WTC11 (cell line): ENCODE measurements at regions not wholly inside any gene's neighbourhood (a gene's known extent, or its start where the extent isn't known, plus 50 kb on each side); places are given as distances from the start of the nearest gene placed in this dataset.

Experiments
- ATAC-seq: fragments of 200-7000 bp; cut with Tn5 transposase; 2 replicates; pipeline ENCODE4 v1.10.0; 2021; ENCODE audit warnings: mild to moderate bottlenecking, moderate library complexity
- CTCF ChIA-PET: fragments of 300-600 bp; sonication (Branson Sonifier 250); formaldehyde crosslinking; loops from one replicate; lab custom pipeline; 2021; ENCODE audit warnings: antibody characterized with exemption; lab: Charles Lee
- POLR2A ChIA-PET: fragments of 350-600 bp; sonication (Branson Sonifier 250); formaldehyde crosslinking; loops from one replicate; lab custom pipeline; 2021; ENCODE audit warnings: antibody characterized with exemption; lab: Charles Lee
- DNase-seq: peaks from one replicate; pipeline ENCODE4 v3.0.0; 2021; ENCODE audit warnings: low spot score
- H3K27ac Mint-ChIP-seq: 2 replicates; pipeline ENCODE4 v1.8.0; 2021; ENCODE audit warnings: mixed read lengths
- H3K27me3 Mint-ChIP-seq: 2 replicates; pipeline ENCODE4 v1.8.0; 2021; ENCODE audit warnings: low read depth, mild to moderate bottlenecking, moderate library complexity, mixed read lengths
- H3K36me3 Mint-ChIP-seq: 2 replicates; pipeline ENCODE4 v1.8.0; 2021; ENCODE audit warnings: mixed read lengths
- H3K4me1 Mint-ChIP-seq: 2 replicates; pipeline ENCODE4 v1.8.0; 2022; ENCODE audit warnings: mixed read lengths
- H3K4me3 Mint-ChIP-seq: 2 replicates; pipeline ENCODE4 v1.8.0; 2021; ENCODE audit warnings: mild to moderate bottlenecking, moderate library complexity, mixed read lengths
- H3K9me3 Mint-ChIP-seq: 2 replicates; pipeline ENCODE4 v1.8.0; 2021; ENCODE audit warnings: mixed read lengths
- ARID4B ChIP-seq: sonication (generic); formaldehyde crosslinking; IDR thresholded peaks from 2 replicates; pipeline ENCODE4 v1.8.0; 2023; ENCODE audit warnings: missing genetic modification reagents, mild to moderate bottlenecking, borderline replicate concordance
- CDX4 ChIP-seq: fragments of 250-450 bp; sonication (Bioruptor Pico); IDR thresholded peaks from 2 replicates; pipeline ENCODE4 v1.9.0; 2021; ENCODE audit warnings: moderate library complexity, mild to moderate bottlenecking, inconsistent platforms, borderline replicate concordance
- E2F1 ChIP-seq: sonication (generic); formaldehyde crosslinking; IDR thresholded peaks from 2 replicates; pipeline ENCODE4 v1.8.0; 2022; ENCODE audit warnings: mild to moderate bottlenecking, missing genetic modification reagents
- EMX1 ChIP-seq: fragments of 250-450 bp; sonication (Bioruptor Pico); IDR thresholded peaks from 2 replicates; pipeline ENCODE4 v1.8.0; 2021; ENCODE audit warnings: mild to moderate bottlenecking
- HMGA2 ChIP-seq: fragments of 250-450 bp; sonication (Bioruptor Pico); IDR thresholded peaks from 2 replicates; pipeline ENCODE4 v1.4.0; 2021; ENCODE audit warnings: mild to moderate bottlenecking, moderate library complexity
- JUN ChIP-seq: sonication (generic); formaldehyde crosslinking; IDR thresholded peaks from 2 replicates; pipeline ENCODE4 v1.8.0; 2023; ENCODE audit warnings: mild to moderate bottlenecking, missing genetic modification reagents
- STAT6 ChIP-seq: sonication (generic); formaldehyde crosslinking; conservative IDR thresholded peaks from 2 replicates; pipeline ENCODE4 v1.8.1; 2023; ENCODE audit warnings: mild to moderate bottlenecking, low read depth, missing genetic modification reagents, moderate library complexity
- ZSCAN18 ChIP-seq: fragments of 250-450 bp; sonication (Bioruptor Pico); IDR thresholded peaks from 2 replicates; pipeline ENCODE4 v2.1.2; 2022; ENCODE audit warnings: mild to moderate bottlenecking, moderate library complexity

- TF ChIP-seq HMGA2 (CRISPR knock-in tag), result no peak
- TF ChIP-seq ARID4B (CRISPR knock-in tag), result no peak
- TF ChIP-seq CDX4 (CRISPR knock-in tag), result no peak
- TF ChIP-seq E2F1 (CRISPR knock-in tag), result no peak
- no peak for TF ChIP-seq STAT6 (CRISPR knock-in tag)
- no peak for TF ChIP-seq EMX1 (CRISPR knock-in tag)
- TF ChIP-seq ZSCAN18 (CRISPR knock-in tag), result no peak
- TF ChIP-seq JUN, result no peak
- H3K36me3 Mint-ChIP-seq, result no peaks in the 10 kb centered on the region
- peaks cover 8% of the 10 kb centered on the region for H3K4me1 Mint-ChIP-seq
- H3K27me3 Mint-ChIP-seq, result peaks cover 50% of the 10 kb centered on the region
- H3K9me3 Mint-ChIP-seq, result peaks cover 5% of the 10 kb centered on the region; the same call in 1 of the 2 replicates
- H3K27ac Mint-ChIP-seq, result no peak overlapping the region
- ChIA-PET CTCF (interaction anchor here (0.7 to 3.2 kb wide), 2 partner anchors 10 to 95 kb away, joined by 4 to 16 read pairs; no protein-coding TSS in a partner anchor), POLR2A (no interaction called here)
- DNase-seq (no peak), ATAC-seq (no peak)
- H3K4me3 Mint-ChIP-seq, result no peak overlapping the region
Measured at GRCh38 chr5:32494827-32495226, 50.3 kb upstream of the ZFR start.
